MM.1S (cell line): ENCODE measurements at regions not wholly inside any gene's neighbourhood (a gene's known extent, or its start where the extent isn't known, plus 50 kb on each side); places are given as distances from the start of the nearest gene placed in this dataset.

Experiments
- DNase-seq: peaks from one replicate; pipeline ENCODE4 v3.0.0-alpha.2; 2015
- H2AFZ ChIP-seq: fragments of 300-600 bp; sonication (generic); 2 replicates; pipeline ENCODE4 v1.6.0; 2016; ENCODE audit warnings: antibody characterized with exemption, low read length
- H3F3A ChIP-seq: fragments of 300-600 bp; sonication (generic); 2 replicates; pipeline ENCODE4 v1.6.1; 2016; ENCODE audit warnings: mild to moderate bottlenecking, antibody characterized with exemption, low read length, moderate library complexity, mixed read lengths; ENCODE audit not compliant: insufficient read depth
- H3K27ac ChIP-seq: fragments of 300-600 bp; sonication (generic); 2 replicates; pipeline ENCODE4 v1.5.1; 2016; ENCODE audit warnings: mild to moderate bottlenecking, low read length
- H3K27me3 ChIP-seq: fragments of 300-600 bp; sonication (generic); replicated peaks from 2 replicates; pipeline ENCODE4 v1.6.0; 2016; ENCODE audit warnings: low read length; ENCODE audit not compliant: insufficient read depth
- H3K36me3 ChIP-seq: fragments of 300-600 bp; sonication (generic); replicated peaks from 2 replicates; pipeline ENCODE4 v1.6.1; 2016; ENCODE audit warnings: mild to moderate bottlenecking, low read length, mixed read lengths; ENCODE audit not compliant: insufficient read depth
- H3K4me1 ChIP-seq: fragments of 300-600 bp; sonication (generic); 2 replicates; pipeline ENCODE4 v1.6.1; 2016; ENCODE audit warnings: low read length, mixed read lengths
- H3K4me2 ChIP-seq: fragments of 300-600 bp; sonication (generic); 2 replicates; pipeline ENCODE4 v1.6.0; 2016; ENCODE audit warnings: low read depth, low read length
- H3K4me3 ChIP-seq: fragments of 300-600 bp; sonication (generic); 2 replicates; pipeline ENCODE4 v1.5.1; 2016; ENCODE audit warnings: low read length, mixed read lengths
- H3K79me2 ChIP-seq: fragments of 300-600 bp; sonication (generic); 2 replicates; pipeline ENCODE4 v1.6.1; 2016; ENCODE audit warnings: mixed run types, low read length, mixed read lengths
- H3K9ac ChIP-seq: fragments of 300-600 bp; sonication (generic); 2 replicates; pipeline ENCODE4 v1.6.1; 2016; ENCODE audit warnings: low read length, mixed read lengths
- H3K9me2 ChIP-seq: fragments of 300-600 bp; sonication (generic); replicated peaks from 2 replicates; pipeline ENCODE4 v1.6.1; 2016; ENCODE audit warnings: mild to moderate bottlenecking, low read length, mixed read lengths; ENCODE audit not compliant: insufficient read depth
- H3K9me3 ChIP-seq: fragments of 300-600 bp; sonication (generic); replicated peaks from 2 replicates; pipeline ENCODE4 v1.6.1; 2016; ENCODE audit warnings: mild to moderate bottlenecking, low read length, mixed read lengths; ENCODE audit not compliant: insufficient read depth
- H4K20me1 ChIP-seq: fragments of 300-600 bp; sonication (generic); 2 replicates; pipeline ENCODE4 v1.6.1; 2016; ENCODE audit warnings: mild to moderate bottlenecking, low read length, moderate library complexity, mixed read lengths; ENCODE audit not compliant: insufficient read depth
- CTCF ChIP-seq: fragments of 300-600 bp; sonication (generic); IDR thresholded peaks from 2 replicates; pipeline ENCODE4 v1.5.1; 2016; ENCODE audit warnings: antibody characterized with exemption, low read length, mixed read lengths
- EZH2 ChIP-seq: fragments of 300-600 bp; sonication (generic); optimal IDR thresholded peaks from 2 replicates; pipeline ENCODE3; 2017; ENCODE audit warnings: low read depth, mild to moderate bottlenecking, antibody characterized with exemption, low read length, mixed read lengths
- EZH2phosphoT487 ChIP-seq: fragments of 300-600 bp; sonication (generic); IDR thresholded peaks from 2 replicates; pipeline ENCODE4 v1.6.1; 2018; ENCODE audit warnings: antibody characterized with exemption, low read length

- DNase-seq: no peak
Observed at GRCh38 chr9:135265931-135266330, 178.5 kb downstream of the OLFM1 start.

GRCh38 chr9:135267191-135267809, 179.8 kb downstream of the OLFM1 start:
- H3K79me2 ChIP-seq: no peaks in the 10 kb centered on the region
- no peak overlapping the region for H3K4me3 ChIP-seq
- no peak for TF ChIP-seq EZH2
- no peak for TF ChIP-seq EZH2phosphoT487
- no peak for TF ChIP-seq CTCF
- H3F3A ChIP-seq: no peaks in the 10 kb centered on the region
- H3K9me3 ChIP-seq: no peaks in the 10 kb centered on the region
- DNase-seq: no peak
- no peaks in the 10 kb centered on the region for H4K20me1 ChIP-seq
- H3K9ac ChIP-seq: no peak overlapping the region
- H3K27ac ChIP-seq: no peak overlapping the region
- H3K4me1 ChIP-seq: no peaks in the 10 kb centered on the region
- no peaks in the 10 kb centered on the region for H3K36me3 ChIP-seq
- H3K4me2 ChIP-seq: no peak overlapping the region
- no peak overlapping the region for H2AFZ ChIP-seq
- no peaks in the 10 kb centered on the region for H3K9me2 ChIP-seq
- H3K27me3 ChIP-seq: peaks cover 91% of the 10 kb centered on the region

More at GRCh38 chr9:135265931-135266330, 178.5 kb downstream of the OLFM1 start:
- Histone ChIP-seq H3K36me3 (no peaks in the 10 kb centered on the region), H3F3A (no peaks in the 10 kb centered on the region), H3K27ac (no peak overlapping the region), H3K4me3 (no peak overlapping the region), H3K9ac (no peak overlapping the region), H3K79me2 (no peaks in the 10 kb centered on the region), H3K27me3 (peaks cover 90% of the 10 kb centered on the region), H3K4me1 (no peaks in the 10 kb centered on the region), H3K4me2 (no peak overlapping the region), H3K9me3 (no peaks in the 10 kb centered on the region), H3K9me2 (no peaks in the 10 kb centered on the region), H4K20me1 (no peaks in the 10 kb centered on the region), H2AFZ (no peak overlapping the region)
- TF ChIP-seq EZH2phosphoT487 (no peak), EZH2 (no peak), CTCF (no peak)

- Histone ChIP-seq H3K9me2 (no peaks in the 10 kb centered on the region), H3K9ac (no peak overlapping the region), H3K4me2 (no peak overlapping the region), H3F3A (no peaks in the 10 kb centered on the region), H2AFZ (no peak overlapping the region), H3K36me3 (no peaks in the 10 kb centered on the region), H3K4me3 (no peak overlapping the region), H3K27ac (no peak overlapping the region), H3K4me1 (no peaks in the 10 kb centered on the region), H4K20me1 (no peaks in the 10 kb centered on the region), H3K79me2 (no peaks in the 10 kb centered on the region), H3K27me3 (peaks cover 91% of the 10 kb centered on the region), H3K9me3 (no peaks in the 10 kb centered on the region)
- DNase-seq: no peak
- TF ChIP-seq EZH2phosphoT487 (no peak), EZH2 (no peak), CTCF (no peak)
Observed at GRCh38 chr9:135268031-135268430, 180.6 kb downstream of the OLFM1 start.
